ENCODE measurements at regions not wholly inside any gene's neighbourhood (a gene's known extent, or its start where the extent isn't known, plus 50 kb on each side); places are given as distances from the start of the nearest gene placed in this dataset.
"Not testable (repeated sequence)": the region's sequence is repeated elsewhere in the genome, so short reads cannot be mapped to it uniquely, and the experiment has no call there.

DNA sequence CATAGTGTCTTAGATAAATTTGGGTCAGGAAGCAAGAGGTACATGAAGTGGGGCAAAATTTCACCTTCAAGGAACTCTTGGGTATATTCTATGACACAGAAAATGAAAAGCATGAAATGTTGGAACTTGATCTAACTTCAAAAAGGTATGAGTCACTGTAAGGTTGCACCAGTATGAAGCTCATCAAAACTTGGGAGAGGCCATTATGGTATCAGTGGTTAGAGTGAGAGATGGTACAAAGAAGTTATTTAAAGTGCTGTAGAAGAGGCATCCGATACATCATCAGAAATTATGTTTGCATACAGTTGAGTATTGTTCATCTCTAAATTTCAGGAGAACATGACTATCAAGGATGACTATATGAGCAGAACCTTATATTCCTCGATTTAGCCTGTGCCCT lies 302.9 kb upstream of the SUCLG2 start:
- no peak for DNase-seq (ENCODE audit: low read depth, low spot score)

DNA sequence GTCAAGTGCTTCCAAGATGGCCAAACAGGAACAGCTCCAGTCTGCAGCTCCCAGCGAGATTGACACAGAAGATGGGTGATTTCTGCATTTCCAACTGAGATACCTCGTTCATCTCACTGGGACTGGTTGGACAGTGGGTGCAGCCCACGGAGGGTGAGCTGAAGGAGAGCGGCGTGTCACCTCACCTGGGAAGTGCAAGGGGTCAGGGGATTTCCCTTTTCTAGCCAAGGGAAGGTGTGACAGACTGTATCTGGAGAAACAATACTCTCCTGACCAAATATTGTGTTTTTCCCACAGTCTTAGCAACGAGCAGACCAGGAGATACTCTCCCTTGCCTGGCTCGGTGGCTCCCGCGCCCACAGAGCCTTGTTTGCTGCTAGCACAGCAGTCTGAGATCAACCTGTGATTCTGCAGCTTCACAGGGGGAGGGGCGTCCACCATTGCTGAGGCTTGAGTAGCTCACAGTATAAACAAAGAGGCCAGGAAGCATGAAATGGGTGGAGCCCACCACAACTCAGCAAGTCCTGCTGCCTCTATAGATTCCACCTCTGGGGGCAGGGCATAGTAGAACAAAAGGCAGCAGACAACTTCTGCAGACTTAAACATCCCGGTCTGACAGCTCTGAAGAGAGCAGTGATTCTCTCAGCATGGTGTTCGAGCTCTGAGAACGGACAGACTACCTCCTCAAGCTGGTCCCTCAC lies 293.5 kb upstream of the SUCLG2 start:
- no peak for DNase-seq (ENCODE audit: low read depth, low spot score)

DNA sequence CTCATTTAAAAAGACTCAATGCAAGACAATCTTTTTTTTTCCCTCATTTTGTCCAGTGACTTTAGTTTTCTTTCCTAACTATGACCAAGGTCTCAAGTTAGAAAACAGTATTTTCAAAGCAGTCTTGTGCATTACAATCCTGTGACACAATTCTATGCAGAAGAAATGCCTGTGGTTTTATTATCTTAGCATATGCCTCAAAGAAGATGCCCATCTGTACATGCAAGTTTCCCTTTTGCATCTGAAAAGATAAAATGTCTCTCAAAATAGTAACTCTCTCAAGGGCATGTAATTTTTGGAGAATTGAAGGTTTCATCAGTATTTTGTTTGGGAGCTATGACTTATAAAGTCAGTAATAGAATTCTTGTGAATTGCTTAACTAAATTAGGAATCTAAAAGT lies 292.0 kb upstream of the SUCLG2 start:
- DNase-seq (ENCODE audit: low read depth, low spot score): no peak

DNA sequence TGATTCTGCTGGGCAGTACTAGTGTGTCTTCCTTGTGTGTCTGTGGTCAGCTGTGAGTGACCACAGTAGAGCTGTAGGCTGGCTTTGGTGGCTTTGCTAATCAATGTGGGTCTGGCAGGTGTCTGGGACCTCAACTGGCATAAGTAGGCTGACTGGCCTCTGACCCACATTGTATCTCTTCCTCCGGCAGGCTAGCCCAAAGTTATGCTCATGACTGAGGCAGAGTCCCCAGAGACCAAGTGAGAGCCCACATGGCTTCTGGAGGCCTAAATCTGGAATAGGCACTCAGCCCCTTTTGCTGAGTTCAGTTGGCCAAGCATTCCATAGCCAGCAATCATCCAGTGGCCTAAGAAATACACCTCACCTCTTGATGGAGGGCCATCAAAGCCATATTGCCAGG lies 289.1 kb upstream of the SUCLG2 start:
- DNase-seq (ENCODE audit: low read depth, low spot score): no peak

DNA sequence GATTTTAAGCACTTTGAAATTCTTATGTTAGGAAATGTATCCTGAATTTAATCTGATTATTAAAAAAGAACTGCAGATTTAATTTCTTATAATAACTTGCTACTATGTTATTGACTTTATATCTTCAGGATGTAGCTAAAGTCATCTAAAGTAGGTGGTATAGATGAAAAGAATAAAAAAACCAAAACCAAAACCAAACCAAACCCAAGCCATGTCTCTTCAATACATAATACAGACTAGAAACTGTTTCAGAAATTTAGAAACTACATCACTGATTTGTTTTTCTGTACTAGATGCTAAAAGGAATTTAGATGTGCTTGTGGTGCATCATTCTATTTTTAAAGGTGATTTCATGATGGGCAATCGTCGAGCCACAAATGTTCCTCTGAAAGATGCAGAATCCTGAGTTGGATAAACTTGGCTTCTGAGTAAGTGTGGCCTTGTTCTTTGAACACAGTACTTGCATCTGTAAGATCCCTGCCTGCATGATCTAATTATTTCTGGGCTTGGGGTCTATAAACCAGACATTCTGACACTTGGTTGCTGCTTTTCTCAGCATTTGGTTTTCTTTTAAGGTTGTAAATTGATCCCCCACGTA lies 287.1 kb upstream of the SUCLG2 start:
- no peak for DNase-seq (ENCODE audit: low read depth, low spot score)

DNA sequence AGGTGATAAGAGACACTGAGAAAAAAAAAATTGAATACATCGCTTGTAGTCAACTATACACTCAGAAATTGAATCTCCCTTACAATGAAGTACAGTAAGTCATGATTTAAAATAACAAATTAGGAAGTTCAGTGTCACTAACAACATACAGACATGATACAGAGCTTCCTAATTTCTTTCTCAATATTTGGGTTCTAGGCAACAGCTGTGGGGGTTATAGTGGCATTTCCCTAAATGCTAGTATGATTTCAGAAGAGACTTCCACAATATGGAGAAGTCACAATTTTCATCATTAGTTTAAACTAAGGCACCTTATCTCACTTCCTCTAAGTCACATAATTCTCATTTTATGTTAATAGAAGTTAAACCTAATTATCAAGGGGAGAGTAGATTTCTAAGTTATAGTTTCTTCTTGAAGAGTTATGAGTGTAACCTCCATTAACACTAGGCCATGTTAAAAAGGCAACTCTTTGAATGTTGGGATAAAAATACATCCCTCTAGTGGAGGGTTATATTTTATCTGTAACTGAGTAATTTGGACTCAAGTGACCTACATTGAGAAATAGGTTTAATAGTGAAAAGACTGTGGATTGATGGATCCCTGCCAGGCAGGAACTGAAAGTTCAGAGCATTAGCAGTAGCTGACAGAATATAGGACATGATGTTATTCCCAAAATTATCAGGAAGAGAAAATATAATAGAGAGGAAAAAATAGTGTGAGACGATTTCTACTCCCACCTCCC lies 286.0 kb upstream of the SUCLG2 start:
- DNase-seq (ENCODE audit: low read depth, low spot score): no peak

DNA sequence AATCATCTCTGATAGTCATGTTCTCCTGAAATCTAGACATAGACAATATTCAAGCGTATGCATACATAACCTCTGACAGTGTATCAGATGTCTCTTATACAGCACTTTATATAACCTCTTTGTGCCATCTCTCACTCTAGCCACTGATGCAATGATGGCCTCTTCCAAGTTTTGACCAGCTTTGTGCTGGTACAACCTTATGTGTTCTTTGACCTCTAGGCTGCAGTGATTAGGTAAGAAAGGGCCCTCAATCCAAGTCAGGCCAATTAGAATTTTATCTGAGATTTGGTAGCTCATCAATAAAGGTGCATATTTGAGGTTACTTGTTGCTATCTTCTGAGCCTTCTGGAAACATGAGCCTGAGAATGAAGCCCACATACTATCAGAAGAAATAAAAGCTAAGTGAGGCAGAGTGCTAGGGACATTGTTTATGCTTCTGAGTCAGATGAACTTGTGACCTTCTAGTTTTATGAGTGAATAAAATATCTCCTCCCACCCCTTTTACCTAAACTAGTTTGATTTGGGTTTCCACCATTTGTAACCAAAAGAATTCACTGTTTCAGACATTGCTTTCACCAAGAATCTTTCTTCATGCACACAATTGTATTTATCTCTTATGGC lies 283.2 kb upstream of the SUCLG2 start:
- DNase-seq (ENCODE audit: low read depth, low spot score): no peak

DNA sequence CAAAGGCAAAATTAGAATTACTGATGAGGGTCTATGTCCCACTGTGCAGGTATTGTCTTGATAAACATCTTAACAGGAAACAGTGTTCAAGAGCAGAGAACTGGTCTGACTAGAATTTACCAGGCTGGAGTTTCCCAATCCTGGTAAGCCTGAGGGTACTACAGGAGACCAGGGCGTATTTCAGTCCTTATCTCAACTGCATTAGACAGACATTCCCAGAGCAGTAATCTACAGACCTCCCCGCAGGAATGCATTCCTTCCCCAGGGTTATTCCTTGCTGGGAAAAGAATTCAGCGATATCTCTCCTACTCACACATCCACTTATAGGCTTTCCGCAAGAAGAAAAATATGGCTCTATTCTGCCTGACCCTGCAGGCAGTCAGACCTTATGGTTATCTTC lies 276.0 kb upstream of the SUCLG2 start:
- DNase-seq (ENCODE audit: low read depth, low spot score): not testable (repeated sequence)

DNA sequence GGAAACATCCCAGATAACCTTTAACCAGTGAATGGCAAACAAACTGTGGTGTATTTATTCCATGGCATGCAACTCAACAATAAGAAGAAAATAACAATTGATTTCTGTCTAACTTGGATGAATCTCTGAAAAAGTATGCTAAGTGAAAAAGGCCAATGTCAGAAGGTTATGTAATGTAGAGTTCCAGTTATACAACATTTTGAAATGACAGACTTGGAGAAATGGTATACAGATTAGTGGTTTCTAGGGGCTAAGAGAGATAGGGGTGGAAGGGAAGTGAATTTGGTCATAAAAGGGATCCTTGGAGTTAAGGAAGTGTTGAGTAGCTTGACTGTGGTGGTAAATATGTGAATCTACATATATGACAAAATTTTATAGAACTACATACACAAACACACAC lies 269.4 kb upstream of the SUCLG2 start:
- no peak for DNase-seq (ENCODE audit: low read depth, low spot score)

DNA sequence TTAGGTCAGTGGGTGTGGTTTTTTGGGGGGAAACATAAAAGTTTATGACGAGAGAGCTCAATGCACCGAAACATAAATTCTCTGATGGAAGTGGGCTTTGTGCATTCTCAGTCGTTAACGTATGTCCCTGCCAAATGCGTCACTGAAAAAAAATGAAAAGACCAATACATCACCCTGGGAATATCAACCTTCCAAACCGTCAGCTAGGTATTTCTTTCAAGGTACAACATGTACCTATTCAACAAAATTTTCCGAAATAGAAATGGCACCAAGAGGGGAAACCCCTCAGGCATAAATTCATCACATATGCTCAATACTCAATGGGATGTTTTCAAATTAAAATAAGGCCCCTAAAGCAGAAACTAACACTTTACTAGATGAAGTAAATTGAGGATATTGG lies 266.6 kb upstream of the SUCLG2 start:
- no peak for DNase-seq (ENCODE audit: low read depth, low spot score)

DNA sequence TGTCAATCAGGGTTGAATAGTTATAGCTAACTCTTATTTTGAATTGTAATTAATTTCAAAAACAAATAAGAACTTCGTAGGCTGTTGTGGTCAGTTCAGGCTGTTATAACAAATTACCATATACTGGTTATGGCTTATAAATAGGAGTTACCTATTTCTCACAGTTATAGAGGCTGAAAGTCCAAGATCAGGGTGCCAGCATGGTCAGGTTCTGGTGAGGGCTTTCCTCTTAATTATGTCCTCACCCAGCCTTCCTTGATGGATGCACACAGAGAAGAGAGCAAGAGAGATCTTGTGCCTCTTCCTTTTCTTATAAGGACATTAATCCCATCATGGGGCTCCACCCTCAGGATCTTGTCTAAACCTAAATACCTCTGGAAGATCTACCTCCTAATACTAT lies 265.9 kb upstream of the SUCLG2 start:
- no peak for DNase-seq (ENCODE audit: low read depth, low spot score)

DNA sequence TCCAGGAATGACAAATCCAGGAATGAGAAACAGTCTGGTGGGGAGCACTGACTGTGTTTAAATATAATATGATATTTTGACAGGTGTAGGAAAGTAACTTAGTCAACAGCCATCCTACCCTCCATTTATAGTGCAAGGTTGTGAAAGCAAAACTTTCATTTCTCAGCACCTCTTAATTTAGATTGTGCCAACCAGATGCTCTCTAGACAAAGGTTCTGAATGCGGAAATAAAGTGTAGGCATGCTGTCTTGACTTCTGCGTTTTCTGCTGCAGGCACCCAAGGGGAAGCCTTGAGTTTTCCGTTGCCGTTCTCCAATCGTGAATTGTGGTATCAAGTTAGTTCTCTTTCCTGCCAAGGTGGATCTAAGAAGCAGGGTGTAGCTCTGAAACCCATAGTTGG lies 261.9 kb upstream of the SUCLG2 start:
- no peak for DNase-seq (ENCODE audit: low read depth, low spot score)

DNA sequence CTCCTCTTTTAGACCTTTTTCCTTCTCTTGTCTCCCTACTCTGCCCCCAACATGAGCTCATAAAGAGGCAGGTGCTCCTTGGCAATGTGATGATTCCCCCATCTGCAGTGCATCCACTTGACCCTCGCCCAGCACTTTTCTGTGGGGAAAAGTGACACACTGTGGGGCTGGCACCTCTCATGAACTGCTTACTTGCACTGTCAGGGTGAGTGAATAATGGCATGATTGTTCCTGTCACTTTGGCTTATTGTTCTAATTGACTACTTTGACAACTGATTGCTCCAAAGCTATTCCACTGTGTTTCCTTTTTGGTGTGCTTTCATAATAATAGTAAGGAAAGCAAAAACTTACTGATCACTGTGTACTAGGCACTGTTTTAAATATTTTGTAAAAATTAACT lies 253.3 kb upstream of the SUCLG2 start:
- DNase-seq (ENCODE audit: low read depth, low spot score): no peak

DNA sequence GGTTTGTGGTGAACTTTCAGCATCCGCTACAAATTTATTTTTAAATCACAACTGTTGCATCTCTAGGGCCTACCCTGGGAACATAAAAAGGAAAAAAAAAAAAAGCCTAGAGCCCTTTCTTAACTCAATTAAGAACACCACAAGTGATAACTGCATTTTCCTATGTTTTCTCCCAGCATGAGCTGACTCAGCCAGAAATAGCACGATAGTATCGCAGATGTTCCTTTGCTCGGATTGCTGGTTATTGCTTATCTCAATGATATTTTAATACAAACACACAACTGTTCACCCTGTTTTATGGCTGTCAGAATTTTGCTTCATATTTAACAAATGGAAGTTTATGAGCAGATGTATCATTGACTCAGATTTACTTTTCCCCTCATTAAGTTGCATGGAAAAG lies 251.8 kb upstream of the SUCLG2 start:
- no peak for DNase-seq (ENCODE audit: low read depth, low spot score)

DNA sequence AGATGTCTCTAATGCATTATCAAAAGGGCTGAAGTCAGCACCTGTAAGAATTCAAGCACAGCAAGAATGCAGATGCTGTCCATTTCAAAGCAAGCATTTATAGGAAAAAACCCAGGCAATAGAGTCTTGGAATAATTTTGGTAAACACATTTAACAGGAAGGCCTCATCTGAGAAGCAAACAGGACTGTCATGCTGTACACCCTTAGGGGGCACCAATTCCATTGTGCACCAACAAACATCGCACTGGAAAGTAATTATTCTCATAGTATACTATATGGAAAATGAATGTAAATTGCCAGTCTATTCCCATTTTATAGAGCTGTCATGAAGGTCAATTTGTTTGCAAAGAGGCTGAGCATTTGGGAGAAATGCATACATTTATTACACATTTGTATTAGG lies 247.3 kb upstream of the SUCLG2 start:
- no peak for DNase-seq (ENCODE audit: low read depth, low spot score)

DNA sequence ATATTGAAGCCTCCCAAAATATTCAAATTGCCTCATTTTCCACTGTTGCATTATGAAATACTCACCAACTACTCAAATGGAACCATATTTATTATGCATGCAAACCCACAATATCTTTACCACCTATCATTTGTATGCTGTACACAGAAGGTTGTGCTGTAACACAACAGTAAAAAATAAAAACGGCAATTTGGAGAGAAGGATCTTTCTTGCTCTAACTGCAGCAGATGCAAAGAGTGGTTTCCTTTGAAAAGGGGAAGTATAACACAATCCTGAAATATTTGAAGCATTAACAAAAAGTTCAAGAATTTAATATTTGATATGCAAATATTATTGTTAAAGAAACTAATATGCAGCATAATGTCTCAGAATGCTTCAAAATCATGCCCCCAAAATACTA lies 244.5 kb upstream of the SUCLG2 start:
- DNase-seq (ENCODE audit: low read depth, low spot score): no peak

DNA sequence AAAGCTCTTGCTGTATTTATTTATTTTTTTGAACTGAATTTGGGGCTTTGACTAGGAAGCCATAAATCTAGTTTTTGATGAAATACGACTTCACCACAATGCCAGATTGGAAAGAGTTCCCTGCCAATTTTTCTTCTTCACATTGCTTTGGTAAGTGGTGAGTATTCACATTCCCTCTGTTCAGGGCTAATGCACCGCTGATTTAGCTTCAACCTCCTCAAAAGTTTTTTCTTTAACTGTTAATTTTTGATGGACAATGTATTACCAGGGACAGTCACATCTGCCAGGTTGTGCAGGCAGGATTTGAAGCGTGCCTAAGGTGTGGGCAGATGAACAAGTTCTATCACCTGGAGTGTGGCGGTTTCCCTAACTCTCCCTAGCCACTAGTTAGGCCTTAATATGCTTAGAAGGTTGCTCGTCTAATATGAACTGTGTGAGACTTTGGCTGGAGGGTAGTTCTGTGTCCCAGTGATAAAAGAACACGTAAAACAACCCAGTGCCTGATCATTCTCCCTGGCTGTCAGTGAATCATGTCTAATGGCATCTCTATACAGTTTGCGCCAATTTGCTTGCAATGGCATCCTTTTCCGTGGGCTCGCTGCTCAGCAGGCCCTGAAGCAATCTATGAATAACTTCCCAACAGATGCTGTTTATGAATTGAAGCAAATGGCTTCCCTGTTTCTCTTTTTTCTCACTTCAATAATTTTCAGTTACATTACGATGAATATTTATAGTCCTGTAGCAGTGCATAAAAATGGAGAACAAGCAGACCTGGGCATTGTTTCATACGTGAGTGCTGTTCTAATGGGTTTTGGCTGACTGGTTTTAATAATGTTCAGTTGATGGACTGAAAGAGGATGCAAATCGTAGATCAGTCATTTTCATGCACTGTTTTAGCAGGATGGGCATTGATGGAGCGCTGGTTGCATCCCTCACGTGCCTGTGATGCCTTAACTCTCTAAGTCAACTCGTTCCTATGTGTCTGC lies 243.2 kb upstream of the SUCLG2 start:
- DNase-seq (ENCODE audit: low read depth, low spot score): no peak

DNA sequence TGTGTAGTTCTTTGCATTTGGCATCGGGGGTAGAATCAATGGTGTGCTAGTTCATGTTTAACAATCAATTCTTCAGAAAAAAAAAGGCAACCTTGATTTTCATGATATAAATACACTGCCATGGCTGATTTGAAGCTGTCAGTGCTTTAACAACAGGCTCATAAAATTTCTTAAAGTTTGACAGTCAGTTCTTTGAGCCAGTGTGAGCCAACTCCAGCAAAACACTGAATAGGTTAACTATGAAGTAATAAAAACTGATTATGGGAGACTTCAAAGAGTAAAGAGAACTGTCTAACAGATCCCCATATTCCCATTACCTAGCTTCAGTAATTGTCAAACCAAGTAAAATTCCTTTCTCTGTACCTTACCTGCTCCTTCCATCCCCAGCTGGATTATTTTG lies 241.7 kb upstream of the SUCLG2 start:
- no peak for DNase-seq (ENCODE audit: low read depth, low spot score)

DNA sequence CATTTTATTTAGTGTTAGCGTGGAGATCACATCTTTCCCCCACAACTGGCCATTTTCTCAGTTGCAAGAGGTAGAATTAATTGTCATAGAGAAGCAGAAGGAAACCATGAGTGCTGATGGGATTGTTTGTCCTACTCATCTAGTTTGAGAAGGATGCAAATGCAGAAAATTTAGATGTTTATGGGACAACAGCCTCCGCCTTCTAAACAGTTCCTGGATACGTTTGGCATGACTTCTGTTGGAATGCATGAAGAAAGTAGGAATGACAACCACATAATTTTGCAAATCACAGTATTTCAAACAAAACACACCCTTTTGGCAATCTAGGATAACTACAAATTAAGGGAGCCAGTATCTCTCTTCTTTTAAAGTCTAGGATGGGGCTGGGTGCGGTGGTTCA lies 240.1 kb upstream of the SUCLG2 start:
- no peak for DNase-seq (ENCODE audit: low read depth, low spot score)

DNA sequence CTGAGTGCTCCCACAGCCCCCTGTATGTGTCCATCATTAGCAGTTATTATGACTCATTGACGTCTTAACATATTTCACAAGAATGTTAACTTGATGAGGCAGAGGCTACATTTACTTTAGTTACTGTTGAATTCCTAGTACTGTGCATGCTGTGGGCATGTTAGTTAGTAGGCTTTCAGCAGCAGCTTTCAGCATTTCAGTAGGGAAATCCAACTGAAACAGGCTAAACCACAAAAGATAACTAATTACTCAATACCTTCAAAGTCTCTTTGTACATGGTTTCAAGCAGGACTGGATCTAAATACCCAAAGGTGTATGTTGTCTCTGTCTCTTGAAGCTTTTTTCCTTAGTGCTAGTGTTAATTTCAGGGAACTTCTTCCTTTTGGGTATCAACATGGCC lies 229.9 kb upstream of the SUCLG2 start:
- DNase-seq (ENCODE audit: low read depth, low spot score): no peak

DNA sequence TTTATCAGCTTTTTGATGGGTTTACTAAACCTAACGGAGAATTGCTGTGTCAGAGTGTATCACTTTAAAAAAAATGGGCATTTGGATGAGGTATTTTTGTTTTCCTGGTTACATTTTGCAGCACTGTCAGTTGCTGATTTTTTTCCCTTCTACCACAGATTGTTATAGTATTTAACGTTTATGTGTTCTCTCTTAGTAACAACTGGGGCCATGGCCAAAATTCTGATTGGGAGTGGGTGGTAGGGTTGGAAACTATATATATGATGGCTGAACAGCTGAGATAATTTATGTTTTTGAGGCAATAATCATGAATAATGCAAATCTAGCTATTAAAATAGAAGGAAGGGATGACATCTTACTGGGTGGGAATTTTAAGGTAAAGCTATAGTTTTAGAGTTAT lies 229.4 kb upstream of the SUCLG2 start:
- DNase-seq (ENCODE audit: low read depth, low spot score): no peak

Measured in pulmonary artery endothelial cell (primary cell).